Heart left ventricle (tissue), 13 donors: ENCODE measurements at regions not wholly inside any gene's neighbourhood (a gene's known extent, or its start where the extent isn't known, plus 50 kb on each side); places are given as distances from the start of the nearest gene placed in this dataset.

Source experiments
- POLR2A ChIP-seq, 2 donors: fragments of 450-650 bp; IDR thresholded peaks; one replicate each; pipeline ENCODE4 v1.6.1; 2017; ENCODE audit warnings: antibody characterized with exemption in 2 of 2, mild to moderate bottlenecking in 2 of 2, moderate library complexity in 2 of 2
- TF ChIP-seq, protein P1 (sequence below), 12 donors: fragments of 200-600 bp; sonication (generic) in 4 of 12; IDR thresholded peaks; one replicate each; pipeline versions ENCODE4 v1.5.0 to v1.8.0; 2018 to 2022; ENCODE audit warnings: antibody characterized with exemption in 12 of 12, mild to moderate bottlenecking in 5 of 12
- donor health status: ischemic (EF 13 %, LVEDD 7.1; RV severe dilation, severe dysfunction).
- donor health status: DM: no; HTN: yes; CAD: no.
- donor health status: DM: no; HTN: no; CAD: no.
- donor health status: ischemic (EF 25% LVEDD 6.9; RV normal size, moderate dysfunction).
- donor health status: ischemic (EF 25% LVEDD 5.7; RV mildly dilated, moderate dysfunction).
- donor health status: ischemic (EF 35%, LVEDD 5.7; RV mildly dilated, moderate dysfunction).
- donor health status: nonischemic (EF 11% LVEDD 7.7; RV severe dilation, severe dysfunction).
- donor health status: DM: yes; HTN: yes; CAD: no.
- donor health status: PGD.
- donor health status: ischemic (EF 29% LVEDD 5.4; RV normal size, mild dysfunction).
- donor health status: nonischemic (EF 23%, LVEDD 6.1; RV moderate dilation, normal function).

DNA sequence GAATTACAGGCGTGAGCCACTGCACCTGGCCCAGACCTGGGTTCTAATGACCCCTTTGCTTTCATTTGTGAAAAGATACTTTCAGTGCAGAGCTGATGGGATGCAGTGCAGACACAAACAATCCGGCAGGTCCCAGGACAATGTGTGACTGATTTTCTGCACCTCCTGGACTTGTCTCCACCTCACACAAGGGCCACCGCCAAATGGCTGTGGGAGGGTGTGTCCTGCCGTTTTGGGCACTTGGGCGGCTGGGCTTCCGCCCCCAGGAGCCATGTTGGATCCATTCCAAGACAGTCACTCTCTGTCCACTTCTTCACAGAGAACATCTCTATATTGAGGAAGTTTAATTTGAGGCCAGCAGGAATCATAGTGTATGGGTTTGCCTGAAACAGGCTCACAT, 112.3 kb upstream of the ZNF507 start:
- TF ChIP-seq, protein P1, sequence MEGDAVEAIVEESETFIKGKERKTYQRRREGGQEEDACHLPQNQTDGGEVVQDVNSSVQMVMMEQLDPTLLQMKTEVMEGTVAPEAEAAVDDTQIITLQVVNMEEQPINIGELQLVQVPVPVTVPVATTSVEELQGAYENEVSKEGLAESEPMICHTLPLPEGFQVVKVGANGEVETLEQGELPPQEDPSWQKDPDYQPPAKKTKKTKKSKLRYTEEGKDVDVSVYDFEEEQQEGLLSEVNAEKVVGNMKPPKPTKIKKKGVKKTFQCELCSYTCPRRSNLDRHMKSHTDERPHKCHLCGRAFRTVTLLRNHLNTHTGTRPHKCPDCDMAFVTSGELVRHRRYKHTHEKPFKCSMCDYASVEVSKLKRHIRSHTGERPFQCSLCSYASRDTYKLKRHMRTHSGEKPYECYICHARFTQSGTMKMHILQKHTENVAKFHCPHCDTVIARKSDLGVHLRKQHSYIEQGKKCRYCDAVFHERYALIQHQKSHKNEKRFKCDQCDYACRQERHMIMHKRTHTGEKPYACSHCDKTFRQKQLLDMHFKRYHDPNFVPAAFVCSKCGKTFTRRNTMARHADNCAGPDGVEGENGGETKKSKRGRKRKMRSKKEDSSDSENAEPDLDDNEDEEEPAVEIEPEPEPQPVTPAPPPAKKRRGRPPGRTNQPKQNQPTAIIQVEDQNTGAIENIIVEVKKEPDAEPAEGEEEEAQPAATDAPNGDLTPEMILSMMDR (IDR thresholded peaks at IDR 0.05): no peak
- TF ChIP-seq POLR2A (IDR thresholded peaks at IDR 0.05): no peak
